Neural progenitor cell (in vitro differentiated cells): ENCODE measurements at regions not wholly inside any gene's neighbourhood (a gene's known extent, or its start where the extent isn't known, plus 50 kb on each side); places are given as distances from the start of the nearest gene placed in this dataset.
"Not testable (repeated sequence)": the region's sequence is repeated elsewhere in the genome, so short reads cannot be mapped to it uniquely, and the experiment has no call there.

Experiments
- DNase-seq: peaks from one replicate; pipeline ENCODE4 v3.0.0-alpha.2; 2016; ENCODE audit warnings: low spot score
- H2AFZ ChIP-seq: fragments of 200-600 bp; sonication (generic); replicated peaks from 2 replicates; pipeline ENCODE4 v1.6.1; 2016; ENCODE audit warnings: antibody characterized with exemption
- H3F3A ChIP-seq: fragments of 200-600 bp; sonication (generic); 2 replicates; pipeline ENCODE4 v1.6.1; 2016; ENCODE audit warnings: antibody characterized with exemption, low read depth
- H3K27ac ChIP-seq: fragments of 200-600 bp; sonication (generic); 2 replicates; pipeline ENCODE4 v1.5.1; 2016; ENCODE audit warnings: mild to moderate bottlenecking
- H3K27me3 ChIP-seq: fragments of 200-600 bp; sonication (generic); 2 replicates; pipeline ENCODE4 v1.6.1; 2016; ENCODE audit warnings: mild to moderate bottlenecking, moderate library complexity
- H3K36me3 ChIP-seq: fragments of 200-600 bp; sonication (generic); 2 replicates; pipeline ENCODE4 v1.5.1; 2016
- H3K4me1 ChIP-seq: fragments of 200-600 bp; sonication (generic); 2 replicates; pipeline ENCODE4 v1.6.1; 2016; ENCODE audit warnings: mixed run types
- H3K4me2 ChIP-seq: fragments of 200-600 bp; sonication (generic); 2 replicates; pipeline ENCODE4 v1.6.1; 2016
- H3K4me3 ChIP-seq: fragments of 200-600 bp; sonication (generic); 2 replicates; pipeline ENCODE4 v1.5.1; 2016
- H3K79me2 ChIP-seq: fragments of 200-600 bp; sonication (generic); 2 replicates; pipeline ENCODE4 v1.6.1; 2016; ENCODE audit warnings: low read depth
- H3K9ac ChIP-seq: fragments of 200-600 bp; sonication (generic); 2 replicates; pipeline ENCODE4 v1.6.1; 2016
- H3K9me3 ChIP-seq: fragments of 200-600 bp; sonication (generic); 2 replicates; pipeline ENCODE4 v1.5.1; 2016; ENCODE audit warnings: low read depth
- H4K20me1 ChIP-seq: fragments of 200-600 bp; sonication (generic); 2 replicates; pipeline ENCODE4 v1.6.1; 2016; ENCODE audit warnings: low read depth
- H3K27ac Mint-ChIP-seq: 3 replicates; pipeline ENCODE4 v1.8.0; 2021; ENCODE audit warnings: mixed read lengths
- H3K27me3 Mint-ChIP-seq: 2 replicates; pipeline ENCODE4 v1.8.0; 2022; ENCODE audit warnings: low read depth, mild to moderate bottlenecking, inconsistent platforms, moderate library complexity, mixed read lengths; ENCODE audit not compliant: insufficient read depth
- H3K36me3 Mint-ChIP-seq: 3 replicates; pipeline ENCODE4 v1.8.0; 2021; ENCODE audit warnings: mixed read lengths
- H3K4me1 Mint-ChIP-seq: 3 replicates; pipeline ENCODE4 v1.8.0; 2021; ENCODE audit warnings: mixed read lengths
- H3K4me3 Mint-ChIP-seq: 3 replicates; pipeline ENCODE4 v1.8.0; 2021; ENCODE audit warnings: mild to moderate bottlenecking, moderate library complexity, mixed read lengths
- H3K9me3 Mint-ChIP-seq: 3 replicates; pipeline ENCODE4 v1.8.0; 2020; ENCODE audit warnings: mixed read lengths
- CTCF ChIP-seq: fragments of 200-600 bp; sonication (generic); IDR thresholded peaks from 2 replicates; pipeline ENCODE4 v1.5.1; 2017; ENCODE audit warnings: antibody characterized with exemption, mild to moderate bottlenecking
- EZH2 ChIP-seq: fragments of 200-600 bp; sonication (generic); IDR thresholded peaks from 2 replicates; pipeline ENCODE4 v1.6.1; 2017; ENCODE audit warnings: antibody characterized with exemption, mild to moderate bottlenecking, moderate library complexity
- EZH2phosphoT487 ChIP-seq: fragments of 200-600 bp; sonication (generic); IDR thresholded peaks from 2 replicates; pipeline ENCODE4 v1.6.1; 2017; ENCODE audit warnings: antibody characterized with exemption

GRCh38 chr10:114714281-114714741 lies 56.2 kb upstream of the ABLIM1 start:
- no peaks in the 10 kb centered on the region for H4K20me1 ChIP-seq
- no peak overlapping the region for H3K4me2 ChIP-seq
- H3K4me1 Mint-ChIP-seq, result peaks cover 24% of the 10 kb centered on the region
- peaks cover 16% of the 10 kb centered on the region for H3K4me1 ChIP-seq
- no peaks in the 10 kb centered on the region for H3K36me3 ChIP-seq
- no peaks in the 10 kb centered on the region for H3K27me3 ChIP-seq
- TF ChIP-seq EZH2 (no peak), CTCF (no peak), EZH2phosphoT487 (no peak)
- DNase-seq, result no peak
- H3K79me2 ChIP-seq, result no peaks in the 10 kb centered on the region
- H3K27ac ChIP-seq, result no peak overlapping the region
- H3K9me3 ChIP-seq, result no peaks in the 10 kb centered on the region
- H3K9me3 Mint-ChIP-seq, result no peaks in the 10 kb centered on the region
- no peak overlapping the region for H3K4me3 Mint-ChIP-seq
- H3F3A ChIP-seq, result no peaks in the 10 kb centered on the region
- peaks cover 3% of the 10 kb centered on the region for H3K27me3 Mint-ChIP-seq
- no peaks in the 10 kb centered on the region for H3K36me3 Mint-ChIP-seq
- no peak overlapping the region for H3K9ac ChIP-seq
- H2AFZ ChIP-seq, result no peak overlapping the region
- H3K27ac Mint-ChIP-seq, result no peak overlapping the region
- H3K4me3 ChIP-seq, result no peak overlapping the region

GRCh38 chr10:114715171-114715670 lies 57.1 kb upstream of the ABLIM1 start:
- Mint-ChIP-seq H3K9me3 (no peaks in the 10 kb centered on the region), H3K36me3 (no peaks in the 10 kb centered on the region), H3K27ac (no peak overlapping the region), H3K4me3 (no peak overlapping the region), H3K27me3 (peaks cover 7% of the 10 kb centered on the region), H3K4me1 (peaks cover 24% of the 10 kb centered on the region)
- Histone ChIP-seq H3K27me3 (no peaks in the 10 kb centered on the region), H3K79me2 (no peaks in the 10 kb centered on the region), H3K27ac (no peak overlapping the region), H4K20me1 (no peaks in the 10 kb centered on the region), H3K4me2 (no peak overlapping the region), H3K9me3 (no peaks in the 10 kb centered on the region), H3K36me3 (no peaks in the 10 kb centered on the region), H3K9ac (no peak overlapping the region), H3K4me3 (no peak overlapping the region), H2AFZ (no peak overlapping the region), H3F3A (no peaks in the 10 kb centered on the region), H3K4me1 (peaks cover 16% of the 10 kb centered on the region)
- no peak for TF ChIP-seq CTCF
- TF ChIP-seq EZH2, result no peak
- TF ChIP-seq EZH2phosphoT487, result no peak
- no peak for DNase-seq

- no peak overlapping the region for H3K27ac Mint-ChIP-seq
- Histone ChIP-seq H3K4me1 (peaks cover 16% of the 10 kb centered on the region), H3K9ac (no peak overlapping the region), H3K36me3 (no peaks in the 10 kb centered on the region), H3K27ac (no peak overlapping the region), H4K20me1 (no peaks in the 10 kb centered on the region), H3K4me2 (no peak overlapping the region), H2AFZ (no peak overlapping the region), H3K27me3 (no peaks in the 10 kb centered on the region), H3F3A (no peaks in the 10 kb centered on the region), H3K4me3 (no peak overlapping the region), H3K9me3 (no peaks in the 10 kb centered on the region), H3K79me2 (no peaks in the 10 kb centered on the region)
- H3K27me3 Mint-ChIP-seq, result peaks cover 4% of the 10 kb centered on the region
- DNase-seq, result no peak
- no peak overlapping the region for H3K4me3 Mint-ChIP-seq
- no peaks in the 10 kb centered on the region for H3K9me3 Mint-ChIP-seq
- H3K4me1 Mint-ChIP-seq, result peaks cover 18% of the 10 kb centered on the region
- TF ChIP-seq CTCF (no peak), EZH2phosphoT487 (no peak), EZH2 (no peak)
- H3K36me3 Mint-ChIP-seq, result no peaks in the 10 kb centered on the region
These were observed 58.8 kb upstream of the ABLIM1 start for GRCh38 chr10:114716811-114717404.

GRCh38 chr10:114717881-114718280 lies 59.8 kb upstream of the ABLIM1 start:
- H3K27me3 Mint-ChIP-seq, H3K9me3 Mint-ChIP-seq, H3K27me3 ChIP-seq, H3K79me2 ChIP-seq, H3K36me3 ChIP-seq, H3K27ac Mint-ChIP-seq, H3F3A ChIP-seq, H3K36me3 Mint-ChIP-seq, DNase-seq, H3K4me3 Mint-ChIP-seq, H2AFZ ChIP-seq, H3K9me3 ChIP-seq, H3K4me2 ChIP-seq, H3K4me3 ChIP-seq, H3K9ac ChIP-seq, H3K27ac ChIP-seq, H4K20me1 ChIP-seq: not testable (repeated sequence)
- peaks cover 18% of the 10 kb centered on the region for H3K4me1 Mint-ChIP-seq
- peaks cover 16% of the 10 kb centered on the region for H3K4me1 ChIP-seq
